Activated naive CD8-positive, alpha-beta T cell treated with anti-CD3 and anti-CD28 coated beads, Interleukin-2, amount 10 ng/mL, durations not matched to agents 7 days and 5 days (primary cell): ENCODE measurements at regions not wholly inside any gene's neighbourhood (a gene's known extent, or its start where the extent isn't known, plus 50 kb on each side); places are given as distances from the start of the nearest gene placed in this dataset.

ENCODE experiments used
- ATAC-seq: fragments of 150-1000 bp; cut with Tn5 transposase; one replicate; pipeline ENCODE4 v1.10.0; 2021; ENCODE audit warnings: low read depth, moderate library complexity
- POLR2A ChIA-PET: fragments of 350-600 bp; sonication (Branson Sonifier 250); formaldehyde crosslinking; loops from one replicate; lab custom pipeline; 2021; ENCODE audit warnings: antibody characterized with exemption; lab: Charles Lee
- DNase-seq: peaks from one replicate; pipeline ENCODE4 v3.0.0; 2021
- H3K27ac Mint-ChIP-seq: one replicate; pipeline ENCODE4 v1.8.0; 2022; ENCODE audit warnings: mild to moderate bottlenecking, mixed read lengths
- H3K27me3 Mint-ChIP-seq: one replicate; pipeline ENCODE4 v1.8.0; 2022; ENCODE audit warnings: mild to moderate bottlenecking, moderate library complexity, mixed read lengths
- H3K36me3 Mint-ChIP-seq: one replicate; pipeline ENCODE4 v1.8.0; 2021; ENCODE audit warnings: mild to moderate bottlenecking, mixed read lengths
- H3K4me1 Mint-ChIP-seq: one replicate; pipeline ENCODE4 v1.8.0; 2021; ENCODE audit warnings: mixed read lengths
- H3K4me3 Mint-ChIP-seq: one replicate; pipeline ENCODE4 v1.8.0; 2022; ENCODE audit warnings: mild to moderate bottlenecking, moderate library complexity, mixed read lengths
- H3K9me3 Mint-ChIP-seq: one replicate; pipeline ENCODE4 v1.8.0; 2021; ENCODE audit warnings: mixed read lengths

GRCh38 chr3:76361010-76361409, 575.7 kb upstream of the ZNF717 start:
- ATAC-seq (no peak), DNase-seq (no peak)
- Mint-ChIP-seq H3K36me3 (no peaks in the 10 kb centered on the region), H3K4me3 (no peak overlapping the region), H3K9me3 (peaks cover 4% of the 10 kb centered on the region), H3K27ac (no peak overlapping the region), H3K4me1 (no peaks in the 10 kb centered on the region), H3K27me3 (no peaks in the 10 kb centered on the region)
- POLR2A ChIA-PET = no interaction called here

GRCh38 chr3:76362643-76363042, 577.3 kb upstream of the ZNF717 start:
- Mint-ChIP-seq H3K9me3 (peaks cover 4% of the 10 kb centered on the region), H3K27ac (no peak overlapping the region), H3K27me3 (no peaks in the 10 kb centered on the region), H3K4me3 (no peak overlapping the region), H3K36me3 (no peaks in the 10 kb centered on the region), H3K4me1 (no peaks in the 10 kb centered on the region)
- POLR2A ChIA-PET = no interaction called here
- DNase-seq (no peak), ATAC-seq (no peak)

- Mint-ChIP-seq H3K36me3 (no peaks in the 10 kb centered on the region), H3K27ac (no peak overlapping the region), H3K27me3 (no peaks in the 10 kb centered on the region), H3K9me3 (peaks cover 5% of the 10 kb centered on the region), H3K4me1 (no peaks in the 10 kb centered on the region), H3K4me3 (no peak overlapping the region)
- POLR2A ChIA-PET = no interaction called here
- DNase-seq (no peak), ATAC-seq (no peak)
Measured at GRCh38 chr3:76365275-76365674, 579.9 kb upstream of the ZNF717 start.

GRCh38 chr3:76367281-76367680, 581.9 kb upstream of the ZNF717 start:
- POLR2A ChIA-PET = no interaction called here
- no peaks in the 10 kb centered on the region for H3K27me3 Mint-ChIP-seq
- DNase-seq (no peak), ATAC-seq (no peak)
- peaks cover 5% of the 10 kb centered on the region for H3K9me3 Mint-ChIP-seq
- no peaks in the 10 kb centered on the region for H3K4me1 Mint-ChIP-seq
- no peaks in the 10 kb centered on the region for H3K36me3 Mint-ChIP-seq
- H3K4me3 Mint-ChIP-seq = no peak overlapping the region
- H3K27ac Mint-ChIP-seq = no peak overlapping the region

- H3K4me1 Mint-ChIP-seq = no peaks in the 10 kb centered on the region
- POLR2A ChIA-PET = no interaction called here
- peaks cover 5% of the 10 kb centered on the region for H3K9me3 Mint-ChIP-seq
- ATAC-seq (no peak), DNase-seq (no peak)
- no peak overlapping the region for H3K4me3 Mint-ChIP-seq
- H3K27ac Mint-ChIP-seq = no peak overlapping the region
- H3K27me3 Mint-ChIP-seq = no peaks in the 10 kb centered on the region
- no peaks in the 10 kb centered on the region for H3K36me3 Mint-ChIP-seq
Measured at GRCh38 chr3:76369170-76369569, 583.8 kb upstream of the ZNF717 start.

- Mint-ChIP-seq H3K9me3 (peaks cover 3% of the 10 kb centered on the region), H3K27ac (no peak overlapping the region), H3K36me3 (no peaks in the 10 kb centered on the region), H3K27me3 (no peaks in the 10 kb centered on the region), H3K4me1 (no peaks in the 10 kb centered on the region), H3K4me3 (no peak overlapping the region)
- POLR2A ChIA-PET = no interaction called here
- ATAC-seq (no peak), DNase-seq (no peak)
Measured at GRCh38 chr3:76370749-76371520, 585.6 kb upstream of the ZNF717 start.

- no peak overlapping the region for H3K4me3 Mint-ChIP-seq
- POLR2A ChIA-PET = no interaction called here
- no peaks in the 10 kb centered on the region for H3K4me1 Mint-ChIP-seq
- H3K27ac Mint-ChIP-seq = no peak overlapping the region
- peaks cover 3% of the 10 kb centered on the region for H3K9me3 Mint-ChIP-seq
- H3K27me3 Mint-ChIP-seq = no peaks in the 10 kb centered on the region
- no peak for DNase-seq
- H3K36me3 Mint-ChIP-seq = no peaks in the 10 kb centered on the region
- no peak for ATAC-seq
Measured at GRCh38 chr3:76372497-76372896, 587.1 kb upstream of the ZNF717 start.

- no peak overlapping the region for H3K4me3 Mint-ChIP-seq
- ATAC-seq (no peak), DNase-seq (no peak)
- H3K9me3 Mint-ChIP-seq = peaks cover 2% of the 10 kb centered on the region
- H3K27ac Mint-ChIP-seq = no peak overlapping the region
- H3K36me3 Mint-ChIP-seq = no peaks in the 10 kb centered on the region
- H3K27me3 Mint-ChIP-seq = no peaks in the 10 kb centered on the region
- POLR2A ChIA-PET = no interaction called here
- H3K4me1 Mint-ChIP-seq = no peaks in the 10 kb centered on the region
Measured at GRCh38 chr3:76377074-76377473, 591.7 kb upstream of the ZNF717 start.

GRCh38 chr3:76378789-76379188, 593.4 kb upstream of the ZNF717 start:
- H3K4me1 Mint-ChIP-seq = no peaks in the 10 kb centered on the region
- H3K27me3 Mint-ChIP-seq = no peaks in the 10 kb centered on the region
- no peak overlapping the region for H3K27ac Mint-ChIP-seq
- H3K36me3 Mint-ChIP-seq = no peaks in the 10 kb centered on the region
- peaks cover 1% of the 10 kb centered on the region for H3K9me3 Mint-ChIP-seq
- no peak overlapping the region for H3K4me3 Mint-ChIP-seq
- POLR2A ChIA-PET = no interaction called here
- ATAC-seq = no peak
- DNase-seq = no peak

GRCh38 chr3:76383781-76384180, 598.4 kb upstream of the ZNF717 start:
- no peaks in the 10 kb centered on the region for H3K36me3 Mint-ChIP-seq
- no peak for DNase-seq
- H3K4me3 Mint-ChIP-seq = no peak overlapping the region
- H3K9me3 Mint-ChIP-seq = peaks cover 6% of the 10 kb centered on the region
- no peaks in the 10 kb centered on the region for H3K4me1 Mint-ChIP-seq
- no peaks in the 10 kb centered on the region for H3K27me3 Mint-ChIP-seq
- H3K27ac Mint-ChIP-seq = no peak overlapping the region
- ATAC-seq = no peak
- POLR2A ChIA-PET = no interaction called here

- ATAC-seq = no peak
- H3K4me3 Mint-ChIP-seq = no peak overlapping the region
- no peaks in the 10 kb centered on the region for H3K27me3 Mint-ChIP-seq
- no peak overlapping the region for H3K27ac Mint-ChIP-seq
- no peaks in the 10 kb centered on the region for H3K4me1 Mint-ChIP-seq
- H3K36me3 Mint-ChIP-seq = no peaks in the 10 kb centered on the region
- H3K9me3 Mint-ChIP-seq = peaks cover 6% of the 10 kb centered on the region
- DNase-seq = no peak
- POLR2A ChIA-PET = no interaction called here
Measured at GRCh38 chr3:76387000-76387399, 601.7 kb upstream of the ZNF717 start.

- no peak for DNase-seq
- no peak for ATAC-seq
- POLR2A ChIA-PET = no interaction called here
- Mint-ChIP-seq H3K27ac (no peak overlapping the region), H3K4me1 (no peaks in the 10 kb centered on the region), H3K36me3 (no peaks in the 10 kb centered on the region), H3K4me3 (no peak overlapping the region), H3K27me3 (no peaks in the 10 kb centered on the region), H3K9me3 (no peaks in the 10 kb centered on the region)
Measured at GRCh38 chr3:76400141-76400540, 614.8 kb upstream of the ZNF717 start.

- Mint-ChIP-seq H3K27ac (no peak overlapping the region), H3K4me1 (no peaks in the 10 kb centered on the region)
- POLR2A ChIA-PET = no interaction called here
Measured at GRCh38 chr3:76402926-76403325, 617.6 kb upstream of the ZNF717 start.

GRCh38 chr3:76403556-76403955, 618.2 kb upstream of the ZNF717 start:
- DNase-seq (no peak), ATAC-seq (no peak)
- POLR2A ChIA-PET = no interaction called here
- no peak overlapping the region for H3K4me3 Mint-ChIP-seq
- H3K27ac Mint-ChIP-seq = no peak overlapping the region
- no peaks in the 10 kb centered on the region for H3K4me1 Mint-ChIP-seq
- no peaks in the 10 kb centered on the region for H3K9me3 Mint-ChIP-seq
- H3K36me3 Mint-ChIP-seq = no peaks in the 10 kb centered on the region
- no peaks in the 10 kb centered on the region for H3K27me3 Mint-ChIP-seq

More at GRCh38 chr3:76402926-76403325, 617.6 kb upstream of the ZNF717 start:
- DNase-seq = no peak
- ATAC-seq = no peak
- Mint-ChIP-seq H3K4me3 (no peak overlapping the region), H3K27me3 (no peaks in the 10 kb centered on the region), H3K36me3 (no peaks in the 10 kb centered on the region), H3K9me3 (no peaks in the 10 kb centered on the region)
